Brain microvascular endothelial cell (primary cell): ENCODE measurements at regions not wholly inside any gene's neighbourhood (a gene's known extent, or its start where the extent isn't known, plus 50 kb on each side); places are given as distances from the start of the nearest gene placed in this dataset.

ENCODE experiments used
- DNase-seq: peaks from one replicate; pipeline ENCODE4 v3.0.0-alpha.2; 2020
- H3K27ac ChIP-seq: fragments of 250-450 bp; sonication (Bioruptor Pico); 2 replicates; pipeline ENCODE4 v1.5.1; 2020; ENCODE audit warnings: mild to moderate bottlenecking, moderate library complexity
- H3K27me3 ChIP-seq: fragments of 250-450 bp; sonication (Bioruptor Pico); replicated peaks from 2 replicates; pipeline ENCODE4 v1.5.1; 2020; ENCODE audit warnings: mild to moderate bottlenecking
- H3K36me3 ChIP-seq: fragments of 250-450 bp; sonication (Bioruptor Pico); replicated peaks from 2 replicates; pipeline ENCODE4 v1.5.1; 2020; ENCODE audit warnings: mild to moderate bottlenecking
- H3K4me3 ChIP-seq: 2 replicates; pipeline ENCODE4 v1.5.1; 2011; ENCODE audit warnings: low read depth, mild to moderate bottlenecking, control low read depth, low read length, moderate library complexity
- CTCF ChIP-seq: IDR thresholded peaks from 2 replicates; pipeline ENCODE4 v1.5.1; 2011; ENCODE audit warnings: low read depth, mild to moderate bottlenecking, moderate library complexity, low read length, control low read depth, inconsistent platforms; ENCODE audit errors: missing control alignments
- in situ Hi-C: cut with HindIII; loops from 2 replicates; pipeline ENCODE4 v1.10.0; 2017; ENCODE audit warnings: low sequenced_read_pairs, low pct_ligation_motif_present

- Histone ChIP-seq H3K27me3 (no peaks in the 10 kb centered on the region), H3K27ac (no peak overlapping the region), H3K36me3 (no peaks in the 10 kb centered on the region), H3K4me3 (no peak overlapping the region)
- in situ Hi-C loops: no loop called here
- TF ChIP-seq CTCF: no peak
- no peak for DNase-seq
Measured at GRCh38 chr9:105141146-105141975, 103.1 kb upstream of the SLC44A1 start.

- Histone ChIP-seq H3K27me3 (no peaks in the 10 kb centered on the region), H3K27ac (no peak overlapping the region), H3K36me3 (no peaks in the 10 kb centered on the region), H3K4me3 (no peak overlapping the region)
- in situ Hi-C loops: no loop called here
- TF ChIP-seq CTCF: no peak
- no peak for DNase-seq
Measured at GRCh38 chr9:105141976-105142250, 102.5 kb upstream of the SLC44A1 start.

GRCh38 chr9:105142406-105143135 lies 101.9 kb upstream of the SLC44A1 start:
- no peak overlapping the region for H3K27ac ChIP-seq
- in situ Hi-C loops: no loop called here
- no peak for TF ChIP-seq CTCF

GRCh38 chr9:105143136-105143430 lies 101.4 kb upstream of the SLC44A1 start:
- H3K36me3 ChIP-seq: no peaks in the 10 kb centered on the region
- no peak for DNase-seq
- no peak for TF ChIP-seq CTCF
- no peaks in the 10 kb centered on the region for H3K27me3 ChIP-seq
- no peak overlapping the region for H3K4me3 ChIP-seq
- in situ Hi-C loops: no loop called here
- H3K27ac ChIP-seq: no peak overlapping the region

More at GRCh38 chr9:105142406-105143135, 101.9 kb upstream of the SLC44A1 start:
- Histone ChIP-seq H3K36me3 (no peaks in the 10 kb centered on the region), H3K4me3 (no peak overlapping the region), H3K27me3 (no peaks in the 10 kb centered on the region)
- DNase-seq: peak; percentile 64

GRCh38 chr9:105144076-105144475 lies 100.4 kb upstream of the SLC44A1 start:
- Histone ChIP-seq H3K27me3 (no peaks in the 10 kb centered on the region), H3K4me3 (no peak overlapping the region), H3K27ac (no peak overlapping the region), H3K36me3 (no peaks in the 10 kb centered on the region)
- TF ChIP-seq CTCF: no peak
- in situ Hi-C loops: no loop called here
- DNase-seq: no peak
